ENCODE measurements at regions not wholly inside any gene's neighbourhood (a gene's known extent, or its start where the extent isn't known, plus 50 kb on each side); places are given as distances from the start of the nearest gene placed in this dataset.

GRCh38 chr4:41806807-41807206, 58.3 kb upstream of the PHOX2B start:
- TF ChIP-seq, protein P1, sequence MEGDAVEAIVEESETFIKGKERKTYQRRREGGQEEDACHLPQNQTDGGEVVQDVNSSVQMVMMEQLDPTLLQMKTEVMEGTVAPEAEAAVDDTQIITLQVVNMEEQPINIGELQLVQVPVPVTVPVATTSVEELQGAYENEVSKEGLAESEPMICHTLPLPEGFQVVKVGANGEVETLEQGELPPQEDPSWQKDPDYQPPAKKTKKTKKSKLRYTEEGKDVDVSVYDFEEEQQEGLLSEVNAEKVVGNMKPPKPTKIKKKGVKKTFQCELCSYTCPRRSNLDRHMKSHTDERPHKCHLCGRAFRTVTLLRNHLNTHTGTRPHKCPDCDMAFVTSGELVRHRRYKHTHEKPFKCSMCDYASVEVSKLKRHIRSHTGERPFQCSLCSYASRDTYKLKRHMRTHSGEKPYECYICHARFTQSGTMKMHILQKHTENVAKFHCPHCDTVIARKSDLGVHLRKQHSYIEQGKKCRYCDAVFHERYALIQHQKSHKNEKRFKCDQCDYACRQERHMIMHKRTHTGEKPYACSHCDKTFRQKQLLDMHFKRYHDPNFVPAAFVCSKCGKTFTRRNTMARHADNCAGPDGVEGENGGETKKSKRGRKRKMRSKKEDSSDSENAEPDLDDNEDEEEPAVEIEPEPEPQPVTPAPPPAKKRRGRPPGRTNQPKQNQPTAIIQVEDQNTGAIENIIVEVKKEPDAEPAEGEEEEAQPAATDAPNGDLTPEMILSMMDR (IDR thresholded peaks at IDR 0.05) = no peak
- no peak for TF ChIP-seq POLR2A (IDR thresholded peaks at IDR 0.05)

Measured in gastroesophageal sphincter (tissue), 3 donors.